Endothelial cell of umbilical vein (primary cell): ENCODE measurements at regions not wholly inside any gene's neighbourhood (a gene's known extent, or its start where the extent isn't known, plus 50 kb on each side); places are given as distances from the start of the nearest gene placed in this dataset.

Source experiments
- BruUV-seq: library from RNA; stranded (reverse); fragments of 400-500 nt; replicated peaks from 2 replicates; lab custom pipeline; 2021; lab: Mats Ljungman, UMichigan
- CTCF ChIA-PET: fragments of 300-600, 350-600 bp; sonication (Branson Sonifier 250); formaldehyde crosslinking; loops from one replicate; lab custom pipeline; 2021; ENCODE audit warnings: antibody characterized with exemption, inconsistent platforms; lab: Charles Lee
- POLR2A ChIA-PET: fragments of 300-600, 350-600 bp; sonication (Branson Sonifier 250); formaldehyde crosslinking; loops from one replicate; lab custom pipeline; 2021; ENCODE audit warnings: antibody characterized with exemption, inconsistent platforms; lab: Charles Lee
- DNase-seq: peaks from one replicate; pipeline ENCODE4 v3.0.0-alpha.2; 2011; ENCODE audit warnings: low read depth, low spot score
- FAIRE-seq: peaks from 2 replicates; lab custom pipeline; 2011; peaks lifted over from hg19 to GRCh38; lab: Jason Lieb, UNC
- H2AFZ ChIP-seq: 2 replicates; pipeline ENCODE4 v1.6.0; 2012; ENCODE audit warnings: low read depth, low read length, control low read depth, inconsistent platforms
- H3K27ac ChIP-seq: 2 replicates; pipeline ENCODE4 v1.5.1; 2011; ENCODE audit warnings: low read depth, mild to moderate bottlenecking, control low read depth, low read length, moderate library complexity; ENCODE audit not compliant: insufficient read depth
- H3K27me3 ChIP-seq, 2 experiments: 2 replicates each; pipeline versions ENCODE4 v1.6.0 to v1.6.1; 2011; ENCODE audit warnings: low read length in 2 of 2, mixed read lengths in 1 of 2; ENCODE audit not compliant: control insufficient read depth in 2 of 2, insufficient read depth in 2 of 2
- H3K36me3 ChIP-seq, 2 experiments: 2 replicates in 1 of 2; 3 replicates in 1 of 2; pipeline ENCODE4 v1.5.1; 2011; ENCODE audit warnings: low read length in 2 of 2, mild to moderate bottlenecking in 1 of 2, moderate library complexity in 1 of 2; ENCODE audit not compliant: control insufficient read depth in 2 of 2, insufficient read depth in 2 of 2; ENCODE audit errors: extremely low read depth in 1 of 2
- H3K4me1 ChIP-seq: 3 replicates; pipeline ENCODE4 v1.5.1; 2011; ENCODE audit warnings: mild to moderate bottlenecking, low read length; ENCODE audit not compliant: control insufficient read depth, insufficient read depth; ENCODE audit errors: extremely low read depth
- H3K4me2 ChIP-seq: 2 replicates; pipeline ENCODE4 v1.6.1; 2011; ENCODE audit warnings: low read length, control low read depth, mixed read lengths; ENCODE audit not compliant: insufficient read depth
- H3K4me3 ChIP-seq, 3 experiments: fragments of 200-600 bp in 1 of 3; sonication (generic), shearing (Covaris generic) in 1 of 3; replicated peaks in 1 of 3; 2 replicates each; pipeline ENCODE4 v1.5.1; 2011 to 2016; ENCODE audit warnings: control low read depth in 3 of 3, low read length in 3 of 3, mild to moderate bottlenecking in 2 of 3, inconsistent platforms in 1 of 3, low read depth in 1 of 3, moderate library complexity in 1 of 3; ENCODE audit not compliant: insufficient read depth in 1 of 3
- H3K79me2 ChIP-seq: 2 replicates; pipeline ENCODE4 v1.6.0; 2012; ENCODE audit warnings: low read length, inconsistent platforms; ENCODE audit not compliant: control insufficient read depth, insufficient read depth
- H3K9ac ChIP-seq: replicated peaks from 2 replicates; pipeline ENCODE3; 2011; ENCODE audit warnings: low read length, control low read depth; ENCODE audit not compliant: insufficient read depth; ENCODE audit errors: extremely low read depth
- H3K9me1 ChIP-seq: replicated peaks from 3 replicates; pipeline ENCODE4 v1.6.0; 2011; ENCODE audit warnings: mild to moderate bottlenecking, low read length; ENCODE audit not compliant: control insufficient read depth, insufficient read depth; ENCODE audit errors: extremely low read depth
- H3K9me3 ChIP-seq: replicated peaks from 2 replicates; pipeline ENCODE4 v1.5.1; 2012; ENCODE audit warnings: low read length, inconsistent platforms; ENCODE audit not compliant: control insufficient read depth, insufficient read depth
- H4K20me1 ChIP-seq: replicated peaks from 2 replicates; pipeline ENCODE3; 2011; ENCODE audit warnings: mild to moderate bottlenecking, low read length; ENCODE audit not compliant: control insufficient read depth, insufficient read depth; ENCODE audit errors: extremely low read depth
- CTCF ChIP-seq, 2 donors: IDR thresholded peaks; 1 replicate in 1 of 2; 2 replicates in 1 of 2; pipeline ENCODE4 v1.5.1; 2011; ENCODE audit warnings: low read length in 2 of 2, mild to moderate bottlenecking in 2 of 2, moderate library complexity in 2 of 2, control low read depth in 1 of 2, inconsistent platforms in 1 of 2, low read depth in 1 of 2; ENCODE audit not compliant: insufficient read depth in 1 of 2; ENCODE audit errors: extremely low read depth in 1 of 2
- EZH2 ChIP-seq: IDR thresholded peaks from 2 replicates; pipeline ENCODE4 v1.6.1; 2012; ENCODE audit warnings: borderline replicate concordance, low read depth, mild to moderate bottlenecking, moderate library complexity, low read length, inconsistent platforms; ENCODE audit not compliant: severe bottlenecking
- FOS ChIP-seq: IDR thresholded peaks from 2 replicates; pipeline ENCODE4 v1.6.1; 2011; ENCODE audit warnings: mild to moderate bottlenecking, low read length, moderate library complexity, borderline replicate concordance; ENCODE audit not compliant: insufficient read depth
- GATA2 ChIP-seq: IDR thresholded peaks from 2 replicates; pipeline ENCODE4 v1.7.0; 2011; ENCODE audit warnings: low read depth, mild to moderate bottlenecking, moderate library complexity, mixed read lengths, low read length; ENCODE audit not compliant: insufficient read length, insufficient read depth
- JUN ChIP-seq: IDR thresholded peaks from 2 replicates; pipeline ENCODE4 v1.6.1; 2011; ENCODE audit warnings: borderline replicate concordance, low read depth; ENCODE audit not compliant: insufficient read length, insufficient read depth
- MYC ChIP-seq: IDR thresholded peaks from one replicate; pipeline ENCODE4 v1.6.1; 2011; ENCODE audit warnings: mild to moderate bottlenecking, low read depth, low read length
- POLR2A ChIP-seq: IDR thresholded peaks from 2 replicates; pipeline ENCODE4 v1.6.1; 2012; ENCODE audit warnings: low read depth, mild to moderate bottlenecking, control low read depth, low read length
- POLR2AphosphoS5 ChIP-seq: IDR thresholded peaks from 2 replicates; pipeline ENCODE4 v1.6.1; 2012; ENCODE audit warnings: low read depth, mild to moderate bottlenecking, control low read depth, low read length, moderate library complexity; ENCODE audit not compliant: insufficient read depth
- dilution Hi-C: fragments of 300-500 bp; cut with MboI; formaldehyde crosslinking; loops from one replicate; pipeline ENCODE4 v1.15.0; 2019; ENCODE audit warnings: low sequenced_read_pairs; ENCODE audit not compliant: extremely low pct_ligation_motif_present
- intact Hi-C: fragments of 100-400 bp; cut with micrococcal nuclease; formaldehyde crosslinking; loops from one replicate; pipeline ENCODE4 v1.10.0; 2022
- TF ChIP-seq, protein P1 (sequence below): IDR thresholded peaks from 2 replicates; pipeline ENCODE4 v1.6.1; 2011; ENCODE audit not compliant: insufficient read depth, insufficient read length

GRCh38 chr9:23290973-23291372 lies 535.1 kb downstream of the ELAVL2 start:
- Histone ChIP-seq H2AFZ (no peak overlapping the region), H3K79me2 (no peaks in the 10 kb centered on the region), H3K9ac (no peak overlapping the region), H3K27me3 (peaks cover 0 to 3% of the 10 kb centered on the region in 2 experiments), H4K20me1 (no peaks in the 10 kb centered on the region), H3K4me1 (no peaks in the 10 kb centered on the region), H3K27ac (no peak overlapping the region), H3K9me1 (no peaks in the 10 kb centered on the region), H3K4me3 (no peak overlapping the region), H3K4me2 (no peak overlapping the region), H3K9me3 (no peaks in the 10 kb centered on the region), H3K36me3 (no peaks in the 10 kb centered on the region)
- no peak for TF ChIP-seq POLR2A
- no peak for TF ChIP-seq GATA2
- TF ChIP-seq JUN = no peak
- no peak for TF ChIP-seq MYC
- TF ChIP-seq CTCF (IDR thresholded peaks at IDR 0.05; ENCODE audit: extremely low read depth in 1 of 2, insufficient read depth in 1 of 2, low read depth in 1 of 2, low read length in 2 of 2) = no peak
- TF ChIP-seq POLR2AphosphoS5 = no peak
- TF ChIP-seq EZH2 = no peak
- TF ChIP-seq FOS = no peak
- TF ChIP-seq, protein P1, sequence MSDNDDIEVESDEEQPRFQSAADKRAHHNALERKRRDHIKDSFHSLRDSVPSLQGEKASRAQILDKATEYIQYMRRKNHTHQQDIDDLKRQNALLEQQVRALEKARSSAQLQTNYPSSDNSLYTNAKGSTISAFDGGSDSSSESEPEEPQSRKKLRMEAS = no peak
- DNase-seq = no peak
- BruUV-seq = no TSS peak
- intact Hi-C loops (no loop called here), dilution Hi-C loops (no loop called here)
- ChIA-PET POLR2A (no interaction called here), CTCF (no interaction called here)
- FAIRE-seq = no peak
